Gastroesophageal sphincter (tissue), 3 donors: ENCODE measurements at regions not wholly inside any gene's neighbourhood (a gene's known extent, or its start where the extent isn't known, plus 50 kb on each side); places are given as distances from the start of the nearest gene placed in this dataset.

Source experiments
- CTCF ChIP-seq, 4 experiments: fragments of 200-600 bp in 2 of 4; fragments of 450-650 bp in 2 of 4; sonication (generic) in 1 of 4; IDR thresholded peaks; one replicate each; pipeline ENCODE4 v1.5.1; 2017 to 2019; ENCODE audit warnings: antibody characterized with exemption in 4 of 4, mild to moderate bottlenecking in 2 of 4, moderate library complexity in 2 of 4
- POLR2A ChIP-seq, 2 donors: fragments of 450-650 bp; IDR thresholded peaks; one replicate each; pipeline ENCODE4 v1.6.1; 2017; ENCODE audit warnings: antibody characterized with exemption in 2 of 2, mild to moderate bottlenecking in 2 of 2, moderate library complexity in 1 of 2

DNA sequence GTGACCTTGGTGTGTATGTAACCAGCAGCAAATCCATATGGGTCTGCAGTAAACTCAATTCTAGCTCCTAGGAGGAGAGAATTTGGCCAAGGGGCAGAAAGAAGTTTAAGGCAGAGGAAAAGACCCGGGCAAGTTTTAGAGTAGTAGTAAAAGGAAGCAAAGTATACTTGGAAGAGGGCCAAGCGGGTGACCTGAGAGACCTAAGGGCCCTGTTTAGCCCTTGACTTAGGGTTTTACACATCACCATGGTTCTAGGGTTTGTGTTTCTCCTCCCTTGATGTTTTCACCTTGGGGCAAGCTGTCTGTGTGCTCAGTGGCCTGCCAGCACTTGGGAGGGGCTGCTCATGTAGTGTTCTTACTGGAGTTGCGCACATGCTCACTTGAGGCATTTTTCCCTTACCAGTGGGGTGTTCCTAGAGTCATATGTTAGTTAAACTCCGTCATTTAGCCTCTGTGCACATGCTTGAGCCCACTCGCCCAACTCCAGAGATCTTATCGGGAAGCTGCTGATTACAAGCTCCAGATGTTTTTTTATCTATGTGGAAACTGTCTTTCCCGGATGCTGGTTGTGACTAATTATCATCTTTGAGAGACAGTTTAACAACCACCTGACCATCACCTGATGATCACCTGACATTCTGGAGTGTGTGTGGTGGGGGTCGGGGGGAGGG, 137.6 kb upstream of the PRSS1 start:
- TF ChIP-seq CTCF (IDR thresholded peaks at IDR 0.05) (no peak), POLR2A (IDR thresholded peaks at IDR 0.05) (no peak)
